Breast epithelium (tissue), 4 donors: ENCODE measurements at regions not wholly inside any gene's neighbourhood (a gene's known extent, or its start where the extent isn't known, plus 50 kb on each side); places are given as distances from the start of the nearest gene placed in this dataset.
"Not testable (repeated sequence)": the region's sequence is repeated elsewhere in the genome, so short reads cannot be mapped to it uniquely, and the experiment has no call there.

ENCODE experiments used
- DNase-seq, 2 donors: peaks; one replicate each; pipeline ENCODE4 v3.0.0-alpha.2; 2019; ENCODE audit warnings: low spot score in 2 of 2
- H3K27ac ChIP-seq, 2 donors: fragments of 200-600 bp; sonication (generic) in 1 of 2; one replicate each; pipeline ENCODE4 v1.5.1; 2016 to 2019; ENCODE audit warnings: mild to moderate bottlenecking in 1 of 2
- H3K27me3 ChIP-seq, 2 donors: fragments of 200-600 bp; sonication (generic) in 1 of 2; one replicate each; pipeline versions ENCODE4 v1.5.1 to v1.6.0; 2017 to 2019; ENCODE audit warnings: control low read depth in 1 of 2, mild to moderate bottlenecking in 1 of 2
- H3K36me3 ChIP-seq: fragments of 200-600 bp; one replicate; pipeline ENCODE4 v1.5.1; 2019
- H3K4me1 ChIP-seq, 2 donors: fragments of 200-600 bp; sonication (generic); one replicate each; pipeline ENCODE4 v1.5.1; 2016 to 2019; ENCODE audit warnings: control low read depth in 1 of 2
- H3K4me3 ChIP-seq, 3 donors: fragments of 200-600 bp; sonication (generic); 1 replicate in 2 of 3; 2 replicates in 1 of 3; pipeline ENCODE4 v1.5.1; 2016 to 2019; ENCODE audit warnings: mild to moderate bottlenecking in 3 of 3, moderate library complexity in 2 of 3
- H3K9me3 ChIP-seq, 2 donors: fragments of 200-600 bp; sonication (generic) in 1 of 2; one replicate each; pipeline ENCODE4 v1.5.1; 2016 to 2019; ENCODE audit warnings: control low read depth in 1 of 2
- POLR2A ChIP-seq: fragments of 450-650 bp; IDR thresholded peaks from one replicate; pipeline ENCODE4 v1.6.1; 2016; ENCODE audit warnings: antibody characterized with exemption, mild to moderate bottlenecking, moderate library complexity
- POLR2AphosphoS5 ChIP-seq, 3 donors: sonication (generic); formaldehyde crosslinking; IDR thresholded peaks; one replicate each; pipeline ENCODE4 v1.6.1; 2017; ENCODE audit warnings: antibody characterized with exemption in 3 of 3
- intact Hi-C: fragments of 100-400 bp; cut with DNase I; formaldehyde crosslinking; loops from one replicate; pipeline ENCODE4 v1.15.1; 2023; ENCODE audit warnings: low total_unique reads
- TF ChIP-seq, protein P1 (sequence below), 3 donors: fragments of 450-650 bp; IDR thresholded peaks; one replicate each; pipeline ENCODE4 v1.5.1; 2016 to 2017; ENCODE audit warnings: antibody characterized with exemption in 3 of 3, mild to moderate bottlenecking in 3 of 3, moderate library complexity in 3 of 3

DNA sequence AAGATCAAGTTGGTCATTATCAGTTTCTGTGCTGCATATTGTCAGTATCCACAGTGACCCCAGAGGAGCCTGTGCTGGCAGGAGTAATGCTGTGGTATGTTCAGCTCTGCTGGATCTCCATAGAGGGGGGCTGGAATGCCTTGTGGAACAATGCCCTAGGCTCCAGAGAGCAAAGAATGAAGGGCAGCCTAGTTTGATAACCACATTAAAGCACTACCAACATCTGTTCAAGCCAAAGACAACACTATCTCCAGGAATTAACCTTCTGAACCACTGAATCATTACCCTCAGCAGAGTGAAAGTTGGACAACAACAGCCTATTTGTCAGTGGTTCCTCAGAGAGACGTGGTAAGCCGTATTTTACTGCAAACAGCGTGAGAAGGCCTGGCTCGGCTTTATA lies 192.3 kb upstream of the CXorf66 start:
- Histone ChIP-seq H3K27me3 (peaks cover 0 to 31% of the 10 kb centered on the region in 2 donors), H3K9me3 (peaks cover 0 to 9% of the 10 kb centered on the region in 2 donors), H3K27ac (no peak overlapping the region), H3K36me3 (no peaks in the 10 kb centered on the region), H3K4me1 (no peaks in the 10 kb centered on the region), H3K4me3 (no peak overlapping the region)
- TF ChIP-seq, protein P1, sequence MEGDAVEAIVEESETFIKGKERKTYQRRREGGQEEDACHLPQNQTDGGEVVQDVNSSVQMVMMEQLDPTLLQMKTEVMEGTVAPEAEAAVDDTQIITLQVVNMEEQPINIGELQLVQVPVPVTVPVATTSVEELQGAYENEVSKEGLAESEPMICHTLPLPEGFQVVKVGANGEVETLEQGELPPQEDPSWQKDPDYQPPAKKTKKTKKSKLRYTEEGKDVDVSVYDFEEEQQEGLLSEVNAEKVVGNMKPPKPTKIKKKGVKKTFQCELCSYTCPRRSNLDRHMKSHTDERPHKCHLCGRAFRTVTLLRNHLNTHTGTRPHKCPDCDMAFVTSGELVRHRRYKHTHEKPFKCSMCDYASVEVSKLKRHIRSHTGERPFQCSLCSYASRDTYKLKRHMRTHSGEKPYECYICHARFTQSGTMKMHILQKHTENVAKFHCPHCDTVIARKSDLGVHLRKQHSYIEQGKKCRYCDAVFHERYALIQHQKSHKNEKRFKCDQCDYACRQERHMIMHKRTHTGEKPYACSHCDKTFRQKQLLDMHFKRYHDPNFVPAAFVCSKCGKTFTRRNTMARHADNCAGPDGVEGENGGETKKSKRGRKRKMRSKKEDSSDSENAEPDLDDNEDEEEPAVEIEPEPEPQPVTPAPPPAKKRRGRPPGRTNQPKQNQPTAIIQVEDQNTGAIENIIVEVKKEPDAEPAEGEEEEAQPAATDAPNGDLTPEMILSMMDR (IDR thresholded peaks at IDR 0.05) = no peak
- TF ChIP-seq POLR2A (no peak), POLR2AphosphoS5 (IDR thresholded peaks at IDR 0.05) (no peak)
- DNase-seq = no peak
- intact Hi-C loops = no loop called here

DNA sequence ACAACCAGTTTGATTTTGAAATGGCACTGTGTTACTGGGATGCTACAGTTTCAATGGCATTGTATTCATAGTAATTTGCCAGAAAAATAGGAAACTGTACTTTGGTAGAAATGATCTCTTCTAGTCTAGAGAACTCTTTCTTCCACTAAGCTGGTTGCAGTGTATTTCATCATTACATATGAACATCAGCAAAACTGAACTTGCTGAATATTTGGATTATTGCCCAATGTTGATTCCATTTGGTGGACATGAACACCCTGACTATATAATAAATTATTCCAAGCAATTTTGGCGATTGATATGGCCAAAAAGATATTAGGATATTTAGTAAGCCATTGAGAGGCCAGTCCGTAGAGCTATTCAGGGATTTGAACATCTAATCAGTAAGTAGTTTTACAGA lies 191.8 kb upstream of the CXorf66 start:
- Histone ChIP-seq H3K9me3 (peaks cover 0 to 9% of the 10 kb centered on the region in 2 donors), H3K27ac (no peak overlapping the region), H3K36me3 (no peaks in the 10 kb centered on the region), H3K4me3 (no peak overlapping the region), H3K4me1 (no peaks in the 10 kb centered on the region), H3K27me3 (peaks cover 0 to 30% of the 10 kb centered on the region in 2 donors)
- no peak for DNase-seq
- intact Hi-C loops = no loop called here
- TF ChIP-seq POLR2AphosphoS5 (IDR thresholded peaks at IDR 0.05) = no peak
- TF ChIP-seq, protein P1 (IDR thresholded peaks at IDR 0.05) = no peak
- no peak for TF ChIP-seq POLR2A

GRCh38 chrX:140151316-140151715 lies 186.0 kb upstream of the CXorf66 start:
- Histone ChIP-seq H3K36me3 (no peaks in the 10 kb centered on the region), H3K27ac (no peak overlapping the region), H3K4me3 (no peak overlapping the region), H3K9me3 (peaks cover 0 to 9% of the 10 kb centered on the region in 2 donors), H3K4me1 (no peaks in the 10 kb centered on the region), H3K27me3 (peaks cover 0 to 17% of the 10 kb centered on the region in 2 donors)
- DNase-seq = no peak
- intact Hi-C loops = no loop called here
- TF ChIP-seq POLR2A = no peak

- DNase-seq = no peak
- intact Hi-C loops = no loop called here
- TF ChIP-seq, protein P1 (IDR thresholded peaks at IDR 0.05) = no peak
- TF ChIP-seq POLR2AphosphoS5 (IDR thresholded peaks at IDR 0.05) = no peak
- TF ChIP-seq POLR2A = no peak
- Histone ChIP-seq H3K4me3 (no peak overlapping the region), H3K4me1 (no peaks in the 10 kb centered on the region), H3K27ac (no peak overlapping the region), H3K27me3 (peaks cover 0 to 10% of the 10 kb centered on the region in 2 donors), H3K9me3 (no peaks in the 10 kb centered on the region), H3K36me3 (no peaks in the 10 kb centered on the region)
Observed at GRCh38 chrX:140149761-140150160, 184.4 kb upstream of the CXorf66 start.

GRCh38 chrX:140141444-140142029 lies 176.2 kb upstream of the CXorf66 start:
- Histone ChIP-seq H3K27me3 (peaks cover 0 to 32% of the 10 kb centered on the region in 2 donors), H3K27ac (no peak overlapping the region), H3K9me3 (no peaks in the 10 kb centered on the region), H3K36me3 (no peaks in the 10 kb centered on the region), H3K4me1 (no peaks in the 10 kb centered on the region), H3K4me3 (no peak overlapping the region)
- TF ChIP-seq POLR2A = no peak
- TF ChIP-seq, protein P1 (IDR thresholded peaks at IDR 0.05) = peak in 1 of 3 donors; percentile 27
- DNase-seq = no peak
- intact Hi-C loops = no loop called here

DNA sequence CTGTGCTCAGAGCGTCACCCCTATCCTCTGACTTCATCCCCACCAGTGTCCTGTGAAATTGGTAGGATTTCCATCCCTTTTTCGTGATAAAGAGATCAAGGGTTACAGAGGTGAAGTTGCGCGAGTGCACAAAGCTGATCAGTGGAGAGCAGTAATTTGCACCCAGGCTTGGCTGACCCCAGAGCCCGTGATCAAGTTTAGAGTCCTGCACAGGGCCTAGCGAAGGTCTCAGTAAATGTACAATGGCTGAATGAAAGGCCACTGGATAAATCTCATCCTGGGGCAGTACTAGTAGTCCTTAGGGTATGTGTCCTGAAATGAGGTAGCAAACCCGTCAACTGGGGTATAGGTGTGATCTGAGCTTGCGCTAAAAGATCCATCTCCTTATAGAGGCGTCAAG lies 173.2 kb upstream of the CXorf66 start:
- H3K4me3 ChIP-seq, H3K9me3 ChIP-seq, H3K36me3 ChIP-seq, H3K27ac ChIP-seq, intact Hi-C loops, DNase-seq, H3K4me1 ChIP-seq: not testable (repeated sequence)
- H3K27me3 ChIP-seq = peaks cover 0 to 36% of the 10 kb centered on the region in 2 donors

DNA sequence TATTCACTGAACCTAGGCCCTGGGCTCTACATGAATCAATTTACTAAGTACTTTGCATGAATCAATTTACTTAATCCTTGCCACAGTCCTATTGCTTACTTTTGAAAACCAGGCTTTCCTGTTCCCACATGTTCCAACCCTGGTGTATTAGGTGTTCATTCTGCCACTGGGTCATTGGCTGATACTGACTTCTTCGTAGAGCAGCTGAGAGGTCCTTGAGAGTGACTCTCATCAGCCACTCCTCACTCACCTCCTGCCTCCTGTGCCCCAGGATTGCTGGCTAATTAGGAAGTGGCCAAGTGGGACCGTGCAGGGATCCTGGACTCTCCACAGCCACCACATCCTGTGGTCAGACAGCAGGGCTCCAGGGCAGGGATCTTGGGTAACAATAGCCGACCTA lies 172.7 kb upstream of the CXorf66 start:
- DNase-seq, H3K4me1 ChIP-seq, intact Hi-C loops, H3K27ac ChIP-seq, H3K9me3 ChIP-seq, H3K4me3 ChIP-seq, H3K36me3 ChIP-seq: not testable (repeated sequence)
- peaks cover 0 to 33% of the 10 kb centered on the region in 2 donors for H3K27me3 ChIP-seq
